Large intestine (tissue), 3 donors: ENCODE measurements at regions not wholly inside any gene's neighbourhood (a gene's known extent, or its start where the extent isn't known, plus 50 kb on each side); places are given as distances from the start of the nearest gene placed in this dataset.
"Not testable (repeated sequence)": the region's sequence is repeated elsewhere in the genome, so short reads cannot be mapped to it uniquely, and the experiment has no call there.

Source experiments
- DNase-seq, 2 donors: peaks; one replicate each; pipeline versions ENCODE4 v3.0.0 to v3.0.0-alpha.2; 2013
- H3K27ac ChIP-seq: one replicate; pipeline ENCODE4 v1.5.1; 2013; ENCODE audit warnings: low read length
- H3K27me3 ChIP-seq: 2 replicates; pipeline ENCODE4 v1.6.1; 2013; ENCODE audit warnings: low read length; ENCODE audit not compliant: control insufficient read depth, insufficient read depth
- H3K36me3 ChIP-seq: 2 replicates; pipeline ENCODE4 v1.6.1; 2013; ENCODE audit warnings: low read length; ENCODE audit not compliant: control insufficient read depth, insufficient read depth
- H3K4me1 ChIP-seq: one replicate; pipeline ENCODE4 v1.6.1; 2013; ENCODE audit warnings: low read length; ENCODE audit not compliant: control insufficient read depth, insufficient read depth
- H3K4me3 ChIP-seq: one replicate; pipeline ENCODE4 v1.5.1; 2013; ENCODE audit warnings: low read length
- H3K9me3 ChIP-seq: one replicate; pipeline ENCODE4 v1.6.1; 2013; ENCODE audit warnings: mild to moderate bottlenecking, low read depth, low read length, moderate library complexity; ENCODE audit not compliant: control insufficient read depth
- WGBS: methylation state at CpG from one replicate; pipeline ENCODE4 v1.1.5; 2013; ENCODE audit warnings: low lambda C conversion rate; ENCODE audit not compliant: insufficient coverage; 5-methylcytosine and 5-hydroxymethylcytosine counted together

DNA sequence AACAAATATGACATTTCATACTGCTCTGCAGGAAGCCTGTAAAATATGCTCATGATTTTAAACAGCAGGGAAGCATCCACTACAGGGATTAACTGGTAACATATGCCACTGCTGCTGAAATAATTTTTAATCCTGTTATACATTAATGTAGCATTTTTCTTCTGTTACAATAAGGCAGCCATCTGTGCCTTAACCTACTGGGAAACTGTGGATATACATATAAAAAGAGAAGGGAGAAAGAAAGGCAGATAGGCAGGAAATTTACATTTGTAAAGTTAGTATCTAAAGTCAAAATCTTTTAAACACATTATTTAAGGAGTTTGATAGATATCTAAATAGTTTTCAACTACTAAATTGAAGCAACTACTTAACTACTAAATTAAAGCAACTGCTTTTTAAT, 514.6 kb upstream of the KLHL4 start:
- Histone ChIP-seq H3K4me1 (no peaks in the 10 kb centered on the region), H3K27me3 (no peaks in the 10 kb centered on the region), H3K36me3 (no peaks in the 10 kb centered on the region), H3K27ac (no peak overlapping the region), H3K4me3 (no peak overlapping the region), H3K9me3 (no peaks in the 10 kb centered on the region)
- DNase-seq = no peak

DNA sequence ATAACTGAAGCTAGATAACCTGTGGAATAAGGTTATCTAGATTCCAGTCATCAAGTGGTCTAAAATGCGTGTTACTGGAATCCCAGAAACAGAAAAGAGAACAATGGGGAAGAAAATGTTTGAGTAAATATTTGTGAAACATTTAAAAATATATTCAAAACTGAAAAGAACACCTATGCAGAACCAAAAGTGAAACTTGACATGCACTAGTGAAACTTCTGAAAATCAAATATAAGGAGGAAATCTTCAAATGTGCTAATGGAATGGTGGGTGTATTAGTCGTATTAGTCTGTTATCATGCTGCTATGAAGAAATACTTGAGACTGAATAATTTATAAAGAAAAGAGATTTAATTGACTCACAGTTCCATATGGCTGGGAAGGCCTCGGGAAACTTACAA, 512.4 kb upstream of the KLHL4 start:
- no peaks in the 10 kb centered on the region for H3K36me3 ChIP-seq
- no peaks in the 10 kb centered on the region for H3K9me3 ChIP-seq
- H3K27ac ChIP-seq = no peak overlapping the region
- no peak for DNase-seq
- WGBS = 80% methylated on average over 1 of the region's 3 CpGs
- no peaks in the 10 kb centered on the region for H3K4me1 ChIP-seq
- H3K27me3 ChIP-seq = no peaks in the 10 kb centered on the region
- no peak overlapping the region for H3K4me3 ChIP-seq

DNA sequence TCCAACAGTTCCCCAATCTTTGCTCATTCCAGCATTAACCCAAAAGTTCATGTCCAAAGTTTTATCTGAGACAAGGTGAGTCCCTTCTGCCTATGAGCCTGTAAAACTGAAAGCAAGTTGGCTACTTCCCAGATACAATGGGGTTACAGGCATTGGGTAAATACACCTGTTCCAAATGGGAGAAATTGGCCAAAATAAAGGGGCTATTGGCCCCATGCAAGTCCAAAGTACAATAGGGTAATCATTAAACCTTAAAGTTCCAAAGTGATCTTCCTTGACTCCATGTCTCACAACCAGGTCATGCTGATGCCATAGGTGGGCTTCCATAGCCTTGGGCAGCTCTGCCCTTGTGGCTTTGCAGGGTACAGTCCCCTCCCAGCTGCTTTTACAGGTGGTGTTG, 511.7 kb upstream of the KLHL4 start:
- Histone ChIP-seq H3K27me3 (no peaks in the 10 kb centered on the region), H3K9me3 (no peaks in the 10 kb centered on the region), H3K4me3 (no peak overlapping the region), H3K36me3 (no peaks in the 10 kb centered on the region), H3K4me1 (no peaks in the 10 kb centered on the region), H3K27ac (no peak overlapping the region)
- no peak for DNase-seq

DNA sequence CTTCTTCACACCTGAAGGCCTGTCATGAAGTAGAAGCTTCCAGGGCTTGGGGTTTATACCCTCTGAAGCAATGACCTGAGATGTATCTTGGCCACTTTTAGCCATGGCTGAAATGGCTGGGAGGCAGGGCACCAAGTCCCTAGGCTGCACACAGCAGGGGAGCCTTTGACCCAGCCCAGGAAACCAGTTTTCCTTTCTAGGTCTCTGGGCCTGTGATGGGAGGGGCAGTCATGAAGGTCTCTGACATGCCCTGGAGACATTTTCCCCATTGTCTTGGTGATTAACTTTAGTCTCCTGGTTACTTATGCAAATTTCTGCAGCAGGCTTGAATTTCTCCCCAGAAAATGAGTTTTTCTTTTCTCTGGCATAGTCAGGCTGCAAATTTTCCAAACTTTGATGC, 511.0 kb upstream of the KLHL4 start:
- Histone ChIP-seq H3K27ac (no peak overlapping the region), H3K4me3 (no peak overlapping the region), H3K27me3 (no peaks in the 10 kb centered on the region), H3K4me1 (no peaks in the 10 kb centered on the region), H3K36me3 (no peaks in the 10 kb centered on the region), H3K9me3 (no peaks in the 10 kb centered on the region)
- no peak for DNase-seq

DNA sequence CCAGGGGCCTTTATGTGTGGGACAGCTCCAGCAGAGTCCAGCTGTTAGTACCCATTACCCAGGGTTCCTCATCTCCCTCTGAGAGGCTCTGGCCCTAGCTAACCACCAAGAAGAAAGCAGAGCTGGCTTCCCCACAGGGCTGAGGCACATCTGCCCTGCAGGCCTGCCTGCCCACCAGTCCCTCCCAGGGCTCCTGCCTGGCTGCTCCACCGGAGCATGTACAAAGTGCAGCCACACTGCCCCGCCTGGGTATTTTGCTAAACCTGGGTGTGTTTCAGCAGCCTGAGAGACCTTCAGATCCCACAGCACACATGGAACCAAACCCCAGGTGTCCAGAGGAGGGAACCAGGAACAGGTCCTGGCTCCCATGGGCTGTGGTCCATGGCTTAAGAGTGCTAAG, 500.4 kb upstream of the KLHL4 start:
- WGBS = no CpG with 5 or more reads among the region's 2 CpGs
- Histone ChIP-seq H3K4me1 (no peaks in the 10 kb centered on the region), H3K9me3 (no peaks in the 10 kb centered on the region), H3K27me3 (no peaks in the 10 kb centered on the region), H3K36me3 (no peaks in the 10 kb centered on the region), H3K4me3 (no peak overlapping the region), H3K27ac (no peak overlapping the region)
- no peak for DNase-seq

DNA sequence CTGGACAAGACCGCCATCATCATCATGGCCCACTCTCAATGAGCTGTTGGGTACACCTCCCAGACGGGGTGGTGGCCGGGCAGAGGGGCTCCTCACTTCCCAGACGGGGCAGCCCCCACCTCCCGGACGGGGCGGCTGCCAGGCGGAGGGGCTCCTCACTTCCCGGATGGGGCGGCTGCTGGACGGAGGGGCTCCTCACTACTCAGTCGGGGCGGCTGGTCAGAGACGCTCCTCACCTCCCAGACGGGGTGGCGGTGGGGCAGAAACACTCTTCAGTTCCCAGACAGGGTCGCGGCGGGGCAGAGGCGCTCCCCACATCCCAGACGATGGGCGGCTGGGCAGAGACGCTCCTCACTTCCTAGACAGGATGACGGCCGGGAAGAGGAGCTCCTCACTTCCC, 484.5 kb upstream of the KLHL4 start:
- WGBS = no CpG with 5 or more reads among the region's 25 CpGs
- H3K27ac ChIP-seq = not testable (repeated sequence)

DNA sequence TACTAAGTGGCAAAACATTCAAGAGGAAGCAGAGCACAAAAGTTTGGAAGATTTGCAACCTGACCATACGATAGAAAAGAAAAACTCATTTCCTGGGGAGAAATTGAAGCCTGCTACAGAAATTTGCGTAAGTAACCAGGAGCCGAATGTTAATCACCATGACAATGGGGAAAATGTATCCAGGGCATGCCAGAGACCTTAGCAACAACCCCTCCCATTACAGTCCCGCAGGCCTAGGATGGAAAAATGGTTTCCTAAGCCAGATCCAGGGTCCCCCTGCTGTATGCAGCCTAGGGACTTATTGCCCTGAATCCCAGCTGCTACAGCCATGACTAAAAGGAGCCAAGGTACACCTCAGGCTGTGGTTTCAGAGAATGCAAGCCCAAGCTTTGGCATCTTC, 472.2 kb upstream of the KLHL4 start:
- Histone ChIP-seq H3K4me3 (no peak overlapping the region), H3K4me1 (no peaks in the 10 kb centered on the region), H3K9me3 (no peaks in the 10 kb centered on the region), H3K27me3 (no peaks in the 10 kb centered on the region), H3K36me3 (no peaks in the 10 kb centered on the region), H3K27ac (no peak overlapping the region)
- WGBS = no CpG with 5 or more reads among the region's 4 CpGs
- DNase-seq = no peak

More for the DNA sequence above, 484.5 kb upstream of the KLHL4 start:
- not testable (repeated sequence) for H3K4me3 ChIP-seq, H3K9me3 ChIP-seq, DNase-seq, H3K27me3 ChIP-seq, H3K36me3 ChIP-seq, H3K4me1 ChIP-seq

DNA sequence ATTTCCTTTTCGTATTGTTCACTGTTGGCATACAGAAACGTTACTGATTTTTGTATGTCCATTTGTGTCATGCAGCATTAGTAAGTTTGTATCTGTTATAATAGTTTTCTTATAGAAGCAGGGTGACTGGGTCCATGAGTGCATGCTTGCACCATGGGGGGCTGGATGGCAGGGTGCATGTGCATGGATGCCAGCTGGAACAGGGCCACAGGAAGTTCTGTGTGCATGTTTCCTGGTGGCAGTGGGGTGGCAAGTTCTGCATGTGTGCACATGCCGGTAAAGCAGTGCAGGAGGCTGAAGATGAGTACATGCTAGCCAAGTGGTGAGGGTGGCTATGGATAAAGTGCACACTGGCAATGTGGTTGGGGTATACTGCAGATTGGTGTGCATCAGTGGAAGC, 468.0 kb upstream of the KLHL4 start:
- DNase-seq = no peak
- no CpG with 5 or more reads among the region's 3 CpGs for WGBS
- no peaks in the 10 kb centered on the region for H3K27me3 ChIP-seq

DNA sequence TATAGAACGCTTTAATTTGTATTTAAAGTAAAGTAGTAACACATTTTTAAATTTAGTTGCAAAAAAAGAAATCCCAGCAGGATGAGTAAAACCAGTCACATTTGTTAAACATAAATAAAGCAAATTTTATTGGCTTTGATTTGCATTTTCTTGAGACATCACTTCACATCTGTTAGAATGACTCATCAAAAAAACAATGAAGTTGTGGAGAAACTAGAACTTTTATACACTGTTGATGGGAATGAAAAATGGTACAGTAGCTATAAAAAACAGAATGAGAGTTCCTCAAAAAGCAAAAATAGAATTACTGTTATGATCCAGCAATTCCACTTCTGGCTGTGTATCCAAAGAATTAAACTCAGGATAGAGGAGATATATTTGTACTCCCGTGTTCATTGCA, 454.0 kb upstream of the KLHL4 start:
- Histone ChIP-seq H3K9me3 (no peaks in the 10 kb centered on the region), H3K4me1 (no peaks in the 10 kb centered on the region), H3K4me3 (no peak overlapping the region), H3K27ac (no peak overlapping the region), H3K36me3 (no peaks in the 10 kb centered on the region), H3K27me3 (no peaks in the 10 kb centered on the region)
- WGBS = no CpG with 5 or more reads among the region's 2 CpGs
- no peak for DNase-seq

More for the DNA sequence above, 468.0 kb upstream of the KLHL4 start:
- no peaks in the 10 kb centered on the region for H3K4me1 ChIP-seq
- H3K36me3 ChIP-seq = no peaks in the 10 kb centered on the region
- H3K9me3 ChIP-seq = no peaks in the 10 kb centered on the region
- no peak overlapping the region for H3K4me3 ChIP-seq
- no peak overlapping the region for H3K27ac ChIP-seq

DNA sequence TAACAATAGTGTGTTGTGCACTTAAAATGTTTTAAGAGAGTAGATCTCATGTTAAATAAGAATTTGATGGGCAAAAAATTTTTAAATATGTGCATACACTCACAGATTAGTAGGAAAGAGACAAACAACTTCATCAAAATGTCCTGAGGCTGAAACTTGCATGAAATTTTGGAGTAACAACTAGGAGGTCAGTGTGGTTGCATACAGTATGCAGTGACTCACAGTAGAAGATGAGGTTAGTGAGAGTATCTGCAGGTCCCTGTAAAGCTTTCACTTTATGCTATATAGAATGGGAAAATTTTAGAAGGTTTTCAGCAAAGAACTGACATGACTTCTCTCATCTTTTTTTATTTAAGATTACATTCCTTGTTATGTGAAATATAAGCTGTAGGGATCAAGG, 453.1 kb upstream of the KLHL4 start:
- no peak overlapping the region for H3K4me3 ChIP-seq

DNA sequence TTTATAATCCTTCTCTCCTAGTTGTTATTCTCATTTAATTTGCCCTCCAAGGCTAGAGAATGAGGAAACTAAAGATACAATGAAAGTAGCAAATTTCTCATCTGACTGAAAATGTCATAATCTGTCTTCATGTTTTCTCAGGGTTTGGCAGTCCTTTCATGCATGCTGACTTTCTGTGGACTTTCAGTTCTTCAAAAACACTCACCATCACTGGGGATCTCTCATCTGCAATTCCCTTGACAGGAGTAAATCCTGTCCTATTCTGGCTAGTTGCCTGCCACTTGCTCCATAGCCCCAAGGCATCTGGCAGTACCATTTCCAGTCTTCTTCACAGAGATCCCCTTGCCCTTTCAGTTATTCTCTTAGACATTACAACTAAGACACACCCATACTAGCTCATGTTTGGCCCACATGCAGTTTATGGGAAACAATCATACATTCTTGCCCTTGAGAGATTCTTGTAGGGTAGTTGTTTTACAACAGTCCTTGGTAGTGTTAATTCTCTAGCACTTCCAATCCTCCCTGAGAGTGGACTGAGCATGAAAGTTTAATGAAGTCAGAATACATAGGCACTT, 449.7 kb upstream of the KLHL4 start:
- Histone ChIP-seq H3K9me3 (no peaks in the 10 kb centered on the region), H3K4me1 (no peaks in the 10 kb centered on the region), H3K4me3 (no peak overlapping the region), H3K27me3 (no peaks in the 10 kb centered on the region), H3K36me3 (no peaks in the 10 kb centered on the region), H3K27ac (no peak overlapping the region)
- no peak for DNase-seq

More for the DNA sequence above, 453.1 kb upstream of the KLHL4 start:
- H3K4me1 ChIP-seq = no peaks in the 10 kb centered on the region
- H3K27me3 ChIP-seq = no peaks in the 10 kb centered on the region
- H3K36me3 ChIP-seq = no peaks in the 10 kb centered on the region
- no peak overlapping the region for H3K27ac ChIP-seq
- no peaks in the 10 kb centered on the region for H3K9me3 ChIP-seq
- DNase-seq = no peak
